GM19043 (cell line): ENCODE measurements at regions not wholly inside any gene's neighbourhood (a gene's known extent, or its start where the extent isn't known, plus 50 kb on each side); places are given as distances from the start of the nearest gene placed in this dataset.
"Not testable (repeated sequence)": the region's sequence is repeated elsewhere in the genome, so short reads cannot be mapped to it uniquely, and the experiment has no call there.

Source experiments
- ATAC-seq: cut with Tn5 transposase; IDR thresholded peaks from one replicate; pipeline ENCODE4 v1.9.1; 2021; ENCODE audit warnings: low read depth; ENCODE audit not compliant: unreplicated experiment

GRCh38 chr14:89743828-89744227 lies 210.7 kb downstream of the EFCAB11 start:
- ATAC-seq, result no peak

- no peak for ATAC-seq
These were observed 214.3 kb downstream of the EFCAB11 start for GRCh38 chr14:89740241-89740640.

- no peak for ATAC-seq
These were observed 217.6 kb downstream of the EFCAB11 start for GRCh38 chr14:89736881-89737280.

- no peak for ATAC-seq
These were observed 223.1 kb downstream of the EFCAB11 start for GRCh38 chr14:89731396-89731933.

GRCh38 chr14:89730687-89731086 lies 223.8 kb downstream of the EFCAB11 start:
- no peak for ATAC-seq

GRCh38 chr14:89728964-89729363 lies 225.6 kb downstream of the EFCAB11 start:
- ATAC-seq, result no peak

GRCh38 chr14:89726226-89726625 lies 228.3 kb downstream of the EFCAB11 start:
- not testable (repeated sequence) for ATAC-seq

- no peak for ATAC-seq
These were observed 229.9 kb downstream of the EFCAB11 start for GRCh38 chr14:89724628-89724960.

GRCh38 chr14:89723930-89724627 lies 230.5 kb downstream of the EFCAB11 start:
- ATAC-seq, result no peak

GRCh38 chr14:89721956-89722355 lies 232.6 kb downstream of the EFCAB11 start:
- no peak for ATAC-seq

- peak; percentile 61 for ATAC-seq
These were observed 233.5 kb downstream of the EFCAB11 start for GRCh38 chr14:89720741-89721729.

GRCh38 chr14:89720076-89720687 lies 234.3 kb downstream of the EFCAB11 start:
- no peak for ATAC-seq

- ATAC-seq, result peak; percentile 54
These were observed 235.0 kb downstream of the EFCAB11 start for GRCh38 chr14:89719366-89720075.

GRCh38 chr14:89708982-89709625 lies 245.4 kb downstream of the EFCAB11 start:
- no peak for ATAC-seq

GRCh38 chr14:89707086-89707485 lies 247.4 kb downstream of the EFCAB11 start:
- ATAC-seq, result no peak

GRCh38 chr14:89702876-89703200 lies 251.7 kb downstream of the EFCAB11 start:
- ATAC-seq, result no peak

- ATAC-seq, result no peak
These were observed 252.3 kb downstream of the EFCAB11 start for GRCh38 chr14:89702073-89702875.

- ATAC-seq, result peak; percentile 67
These were observed 253.1 kb downstream of the EFCAB11 start for GRCh38 chr14:89701211-89702043.
